Testis (tissue), 2 donors: ENCODE measurements at regions not wholly inside any gene's neighbourhood (a gene's known extent, or its start where the extent isn't known, plus 50 kb on each side); places are given as distances from the start of the nearest gene placed in this dataset.

ENCODE experiments used
- CTCF ChIP-seq, 3 experiments: fragments of 450-650 bp in 2 of 3; fragments of 200-600 bp in 1 of 3; sonication (generic) in 1 of 3; IDR thresholded peaks; one replicate each; pipeline ENCODE4 v1.5.1; 2016 to 2019; ENCODE audit warnings: antibody characterized with exemption in 3 of 3, mild to moderate bottlenecking in 2 of 3, moderate library complexity in 1 of 3
- POLR2A ChIP-seq: fragments of 450-650 bp; IDR thresholded peaks from one replicate; pipeline ENCODE4 v1.6.1; 2017; ENCODE audit warnings: antibody characterized with exemption, mild to moderate bottlenecking, moderate library complexity

- TF ChIP-seq CTCF (IDR thresholded peaks at IDR 0.05) (no peak), POLR2A (no peak)
These were observed 91.1 kb downstream of the TUBA3C start for GRCh38 chr13:19090495-19090894.
